ENCODE measurements at regions not wholly inside any gene's neighbourhood (a gene's known extent, or its start where the extent isn't known, plus 50 kb on each side); places are given as distances from the start of the nearest gene placed in this dataset.

- TF ChIP-seq EZH2 (IDR thresholded peaks at IDR 0.05) (no peak), CTCF (IDR thresholded peaks at IDR 0.05) (no peak), EZH2phosphoT487 (IDR thresholded peaks at IDR 0.05) (no peak)
Observed at GRCh38 chr1:177627148-177627910, 342.5 kb downstream of the SEC16B start.
